Caco-2 (cell line): ENCODE measurements at regions not wholly inside any gene's neighbourhood (a gene's known extent, or its start where the extent isn't known, plus 50 kb on each side); places are given as distances from the start of the nearest gene placed in this dataset.

Experiments
- BruUV-seq: library from RNA; stranded (reverse); fragments of 400-500 nt; replicated peaks from 2 replicates; lab custom pipeline; 2021; lab: Mats Ljungman, UMichigan
- CTCF ChIA-PET: fragments of 300-600 bp; sonication (Branson Sonifier 250); formaldehyde crosslinking; loops from one replicate; lab custom pipeline; 2022; ENCODE audit warnings: antibody characterized with exemption; lab: Charles Lee
- POLR2A ChIA-PET: fragments of 300-600 bp; sonication (Branson Sonifier 250); formaldehyde crosslinking; loops from one replicate; lab custom pipeline; 2022; ENCODE audit warnings: antibody characterized with exemption; lab: Charles Lee
- DNase-seq, 2 experiments: peaks; one replicate each; pipeline versions ENCODE4 v3.0.0 to v3.0.0-alpha.2; 2020 to 2022
- H3K27me3 ChIP-seq: replicated peaks from 2 replicates; pipeline ENCODE4 v1.6.0; 2011; ENCODE audit warnings: low read length; ENCODE audit not compliant: control insufficient read depth, insufficient read depth
- H3K36me3 ChIP-seq: 2 replicates; pipeline ENCODE4 v1.5.1; 2011; ENCODE audit warnings: low read length; ENCODE audit not compliant: control insufficient read depth, insufficient read depth
- H3K4me1 ChIP-seq: fragments of 250-450 bp; sonication (Bioruptor Pico); 2 replicates; pipeline ENCODE4 v1.5.1; 2020; ENCODE audit warnings: mild to moderate bottlenecking
- H3K4me3 ChIP-seq: 2 replicates; pipeline ENCODE4 v1.5.1; 2011; ENCODE audit warnings: low read depth, mild to moderate bottlenecking, control low read depth, low read length
- H3K9me3 ChIP-seq: fragments of 250-450 bp; sonication (Bioruptor Pico); 2 replicates; pipeline ENCODE4 v1.5.1; 2020; ENCODE audit warnings: mild to moderate bottlenecking, moderate library complexity
- H3K27ac Mint-ChIP-seq: one replicate; pipeline ENCODE4 v1.8.0; 2022; ENCODE audit warnings: mixed read lengths; ENCODE audit not compliant: unreplicated experiment
- H3K27me3 Mint-ChIP-seq: one replicate; pipeline ENCODE4 v1.8.0; 2022; ENCODE audit warnings: mixed read lengths; ENCODE audit not compliant: insufficient read depth, unreplicated experiment
- H3K36me3 Mint-ChIP-seq: one replicate; pipeline ENCODE4 v1.8.0; 2022; ENCODE audit warnings: mild to moderate bottlenecking, mixed read lengths; ENCODE audit not compliant: insufficient read depth, unreplicated experiment
- H3K4me1 Mint-ChIP-seq: one replicate; pipeline ENCODE4 v1.8.0; 2022; ENCODE audit warnings: low read depth, mixed read lengths; ENCODE audit not compliant: unreplicated experiment
- H3K4me3 Mint-ChIP-seq: one replicate; pipeline ENCODE4 v1.8.0; 2022; ENCODE audit warnings: mild to moderate bottlenecking, moderate library complexity, mixed read lengths; ENCODE audit not compliant: unreplicated experiment
- H3K9me3 Mint-ChIP-seq: one replicate; pipeline ENCODE4 v1.8.0; 2022; ENCODE audit warnings: mixed read lengths; ENCODE audit not compliant: unreplicated experiment
- CTCF ChIP-seq, 2 experiments: fragments of 200-600 bp in 1 of 2; IDR thresholded peaks; 1 replicate in 1 of 2; 2 replicates in 1 of 2; pipeline versions ENCODE4 v1.5.1 to v1.8.0; 2011 to 2022; ENCODE audit warnings: antibody characterized with exemption in 1 of 2, control low read depth in 1 of 2, inconsistent platforms in 1 of 2, low read depth in 1 of 2, low read length in 1 of 2, mild to moderate bottlenecking in 1 of 2, moderate library complexity in 1 of 2; ENCODE audit not compliant: insufficient read depth in 1 of 2, severe bottlenecking in 1 of 2, unreplicated experiment in 1 of 2
- intact Hi-C: fragments of 100-400 bp; cut with micrococcal nuclease; formaldehyde crosslinking; loops from one replicate; pipeline ENCODE4 v1.10.0; 2022; ENCODE audit not compliant: unreplicated experiment

- Mint-ChIP-seq H3K36me3 (peaks cover 5% of the 10 kb centered on the region), H3K27ac (no peak overlapping the region), H3K4me1 (no peaks in the 10 kb centered on the region), H3K4me3 (no peak overlapping the region), H3K9me3 (no peaks in the 10 kb centered on the region), H3K27me3 (no peaks in the 10 kb centered on the region)
- ChIA-PET POLR2A (no interaction called here), CTCF (no interaction called here)
- intact Hi-C loops, result no loop called here
- H3K36me3 ChIP-seq, result no peaks in the 10 kb centered on the region
- DNase-seq, result no peak
- H3K9me3 ChIP-seq, result no peaks in the 10 kb centered on the region
- no peaks in the 10 kb centered on the region for H3K4me1 ChIP-seq
- no TSS peak for BruUV-seq
- no peak overlapping the region for H3K4me3 ChIP-seq
- TF ChIP-seq CTCF (IDR thresholded peaks at IDR 0.05; ENCODE audit: insufficient read depth in 1 of 2, low read depth in 1 of 2, low read length in 1 of 2, severe bottlenecking in 1 of 2, unreplicated experiment in 1 of 2), result no peak
- H3K27me3 ChIP-seq, result no peaks in the 10 kb centered on the region
These were observed 58.3 kb upstream of the PNPT1 start for GRCh38 chr2:55751966-55752365.

GRCh38 chr2:55743583-55743982 is 49.9 kb upstream of the PNPT1 start:
- H3K9me3 ChIP-seq, result no peaks in the 10 kb centered on the region
- no TSS peak for BruUV-seq
- POLR2A ChIA-PET, result no interaction called here
- Mint-ChIP-seq H3K36me3 (peaks cover 5% of the 10 kb centered on the region), H3K27me3 (no peaks in the 10 kb centered on the region), H3K4me3 (peak overlapping the region; percentile 54), H3K9me3 (peaks cover 16% of the 10 kb centered on the region), H3K4me1 (no peaks in the 10 kb centered on the region), H3K27ac (peak overlapping the region; percentile 50)
- H3K27me3 ChIP-seq, result no peaks in the 10 kb centered on the region
- no peak for DNase-seq
- no peak for TF ChIP-seq CTCF (IDR thresholded peaks at IDR 0.05; ENCODE audit: insufficient read depth in 1 of 2, low read depth in 1 of 2, low read length in 1 of 2, severe bottlenecking in 1 of 2, unreplicated experiment in 1 of 2)
- H3K4me1 ChIP-seq, result no peaks in the 10 kb centered on the region
- intact Hi-C loops, result no loop called here
- no peaks in the 10 kb centered on the region for H3K36me3 ChIP-seq
- H3K4me3 ChIP-seq, result no peak overlapping the region
- CTCF ChIA-PET, result no interaction called here
